Upper lobe of left lung (tissue), 4 donors: ENCODE measurements at regions not wholly inside any gene's neighbourhood (a gene's known extent, or its start where the extent isn't known, plus 50 kb on each side); places are given as distances from the start of the nearest gene placed in this dataset.

ENCODE experiments used
- CTCF ChIP-seq, 6 experiments: fragments of 450-650 bp in 4 of 6; fragments of 200-600 bp in 2 of 6; sonication (generic) in 2 of 6; IDR thresholded peaks; one replicate each; pipeline ENCODE4 v1.5.1; 2016 to 2019; ENCODE audit warnings: antibody characterized with exemption in 6 of 6
- EP300 ChIP-seq, 4 donors: sonication (generic); formaldehyde crosslinking; IDR thresholded peaks; one replicate each; pipeline ENCODE4 v1.5.1; 2017; ENCODE audit warnings: antibody characterized with exemption in 4 of 4, control low read depth in 2 of 4
- POLR2A ChIP-seq, 4 donors: fragments of 450-650 bp; IDR thresholded peaks; one replicate each; pipeline ENCODE4 v1.5.1; 2016 to 2017; ENCODE audit warnings: antibody characterized with exemption in 4 of 4, mild to moderate bottlenecking in 2 of 4
- POLR2AphosphoS5 ChIP-seq, 2 donors: sonication (generic); formaldehyde crosslinking; IDR thresholded peaks; one replicate each; pipeline ENCODE4 v1.5.1; 2017; ENCODE audit warnings: antibody characterized with exemption in 2 of 2

GRCh38 chr4:94076498-94076897 is 131.2 kb upstream of the SMARCAD1 start:
- TF ChIP-seq POLR2A (IDR thresholded peaks at IDR 0.05) (no peak), CTCF (IDR thresholded peaks at IDR 0.05) (no peak), POLR2AphosphoS5 (IDR thresholded peaks at IDR 0.05) (no peak), EP300 (IDR thresholded peaks at IDR 0.05) (no peak)
